ENCODE measurements at regions not wholly inside any gene's neighbourhood (a gene's known extent, or its start where the extent isn't known, plus 50 kb on each side); places are given as distances from the start of the nearest gene placed in this dataset.
A peak's percentile ranks its signal among the peaks of the same experiment; 100 is the strongest.

- no peak; the same call in 1 of the 2 replicates for TF ChIP-seq MAZ (IDR thresholded peaks at IDR 0.05; ENCODE audit: borderline replicate concordance, low read depth, low read length)
- TF ChIP-seq USF2 (IDR thresholded peaks at IDR 0.05; ENCODE audit: low read depth, low read length) = no peak
- peak; percentile 24; the same call in 1 of the 2 replicates for TF ChIP-seq MXI1 (IDR thresholded peaks at IDR 0.05; ENCODE audit: borderline replicate concordance, low read depth, low read length)
These were observed 75.2 kb upstream of the CHD6 start for GRCh38 chr20:41693136-41693979.
